Glutamatergic neuron (in vitro differentiated cells): ENCODE measurements at regions not wholly inside any gene's neighbourhood (a gene's known extent, or its start where the extent isn't known, plus 50 kb on each side); places are given as distances from the start of the nearest gene placed in this dataset.

Experiments
- DNase-seq: peaks from one replicate; pipeline ENCODE4 v3.0.0; 2022
- H3K27ac Mint-ChIP-seq: one replicate; pipeline ENCODE4 v1.8.0; 2020; ENCODE audit warnings: mild to moderate bottlenecking, mixed read lengths, inconsistent platforms; ENCODE audit not compliant: unreplicated experiment
- H3K27me3 Mint-ChIP-seq: one replicate; pipeline ENCODE4 v1.8.0; 2020; ENCODE audit warnings: mild to moderate bottlenecking, moderate library complexity, mixed read lengths, inconsistent platforms; ENCODE audit not compliant: unreplicated experiment
- H3K36me3 Mint-ChIP-seq: one replicate; pipeline ENCODE4 v1.8.0; 2020; ENCODE audit warnings: mild to moderate bottlenecking, mixed read lengths, inconsistent platforms; ENCODE audit not compliant: unreplicated experiment
- H3K4me1 Mint-ChIP-seq: one replicate; pipeline ENCODE4 v1.8.0; 2020; ENCODE audit warnings: mild to moderate bottlenecking, low read depth, mixed read lengths, inconsistent platforms; ENCODE audit not compliant: unreplicated experiment
- H3K4me3 Mint-ChIP-seq: one replicate; pipeline ENCODE4 v1.8.0; 2020; ENCODE audit warnings: mild to moderate bottlenecking, mixed read lengths, inconsistent platforms; ENCODE audit not compliant: unreplicated experiment
- H3K9me3 Mint-ChIP-seq: one replicate; pipeline ENCODE4 v1.8.0; 2020; ENCODE audit warnings: mild to moderate bottlenecking, moderate library complexity, mixed read lengths, inconsistent platforms; ENCODE audit not compliant: unreplicated experiment
- TF ChIP-seq, protein P1 (sequence below): fragments of 200-600 bp; sonication (generic); IDR thresholded peaks from one replicate; pipeline ENCODE4 v1.5.0; 2021; ENCODE audit not compliant: partially characterized antibody, unreplicated experiment

DNA sequence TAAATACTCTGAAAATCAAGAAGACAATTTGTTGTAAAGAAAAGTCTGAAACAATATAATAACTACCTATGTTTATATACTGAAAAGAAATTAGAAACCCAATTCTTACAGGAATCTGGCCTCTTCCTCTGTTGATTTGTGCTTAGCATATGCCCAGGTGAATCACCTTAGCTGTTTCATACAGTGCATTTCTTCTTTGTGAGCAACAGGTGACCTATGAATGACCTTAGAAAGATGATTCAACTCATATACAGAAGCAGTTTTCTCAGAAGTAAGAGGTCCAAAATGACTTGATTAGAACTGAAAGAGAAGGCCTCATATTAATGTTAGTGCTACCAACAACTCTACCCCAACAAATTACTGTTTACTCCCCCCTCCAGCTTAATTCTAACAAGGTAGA lies 419.5 kb upstream of the ID4 start:
- Mint-ChIP-seq H3K4me3 (no peak overlapping the region), H3K36me3 (no peaks in the 10 kb centered on the region), H3K27ac (no peak overlapping the region), H3K9me3 (no peaks in the 10 kb centered on the region), H3K27me3 (no peaks in the 10 kb centered on the region), H3K4me1 (no peaks in the 10 kb centered on the region)
- TF ChIP-seq, protein P1, sequence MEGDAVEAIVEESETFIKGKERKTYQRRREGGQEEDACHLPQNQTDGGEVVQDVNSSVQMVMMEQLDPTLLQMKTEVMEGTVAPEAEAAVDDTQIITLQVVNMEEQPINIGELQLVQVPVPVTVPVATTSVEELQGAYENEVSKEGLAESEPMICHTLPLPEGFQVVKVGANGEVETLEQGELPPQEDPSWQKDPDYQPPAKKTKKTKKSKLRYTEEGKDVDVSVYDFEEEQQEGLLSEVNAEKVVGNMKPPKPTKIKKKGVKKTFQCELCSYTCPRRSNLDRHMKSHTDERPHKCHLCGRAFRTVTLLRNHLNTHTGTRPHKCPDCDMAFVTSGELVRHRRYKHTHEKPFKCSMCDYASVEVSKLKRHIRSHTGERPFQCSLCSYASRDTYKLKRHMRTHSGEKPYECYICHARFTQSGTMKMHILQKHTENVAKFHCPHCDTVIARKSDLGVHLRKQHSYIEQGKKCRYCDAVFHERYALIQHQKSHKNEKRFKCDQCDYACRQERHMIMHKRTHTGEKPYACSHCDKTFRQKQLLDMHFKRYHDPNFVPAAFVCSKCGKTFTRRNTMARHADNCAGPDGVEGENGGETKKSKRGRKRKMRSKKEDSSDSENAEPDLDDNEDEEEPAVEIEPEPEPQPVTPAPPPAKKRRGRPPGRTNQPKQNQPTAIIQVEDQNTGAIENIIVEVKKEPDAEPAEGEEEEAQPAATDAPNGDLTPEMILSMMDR = no peak
- DNase-seq = no peak

- TF ChIP-seq, protein P1 = no peak
- Mint-ChIP-seq H3K4me3 (no peak overlapping the region), H3K36me3 (no peaks in the 10 kb centered on the region), H3K27me3 (no peaks in the 10 kb centered on the region), H3K9me3 (no peaks in the 10 kb centered on the region), H3K27ac (no peak overlapping the region), H3K4me1 (no peaks in the 10 kb centered on the region)
- DNase-seq = no peak
These were observed 412.3 kb upstream of the ID4 start for GRCh38 chr6:19424853-19425252.

- Mint-ChIP-seq H3K4me3 (no peak overlapping the region), H3K27ac (no peak overlapping the region), H3K9me3 (no peaks in the 10 kb centered on the region), H3K27me3 (peaks cover 2% of the 10 kb centered on the region), H3K4me1 (no peaks in the 10 kb centered on the region), H3K36me3 (no peaks in the 10 kb centered on the region)
- no peak for DNase-seq
- TF ChIP-seq, protein P1 = no peak
These were observed 409.6 kb upstream of the ID4 start for GRCh38 chr6:19427548-19427947.

- no peak for DNase-seq
- no peaks in the 10 kb centered on the region for H3K36me3 Mint-ChIP-seq
- H3K27me3 Mint-ChIP-seq = peaks cover 2% of the 10 kb centered on the region
- no peak overlapping the region for H3K27ac Mint-ChIP-seq
- H3K4me3 Mint-ChIP-seq = no peak overlapping the region
- H3K4me1 Mint-ChIP-seq = no peaks in the 10 kb centered on the region
- H3K9me3 Mint-ChIP-seq = no peaks in the 10 kb centered on the region
- TF ChIP-seq, protein P1 = no peak
These were observed 404.1 kb upstream of the ID4 start for GRCh38 chr6:19432966-19433498.

GRCh38 chr6:19434065-19434464 lies 403.1 kb upstream of the ID4 start:
- H3K9me3 Mint-ChIP-seq = no peaks in the 10 kb centered on the region
- H3K27ac Mint-ChIP-seq = no peak overlapping the region
- H3K36me3 Mint-ChIP-seq = no peaks in the 10 kb centered on the region
- H3K4me1 Mint-ChIP-seq = no peaks in the 10 kb centered on the region
- no peak overlapping the region for H3K4me3 Mint-ChIP-seq
- TF ChIP-seq, protein P1 = no peak
- H3K27me3 Mint-ChIP-seq = peaks cover 2% of the 10 kb centered on the region
- no peak for DNase-seq
